WTC11 (cell line): ENCODE measurements at regions not wholly inside any gene's neighbourhood (a gene's known extent, or its start where the extent isn't known, plus 50 kb on each side); places are given as distances from the start of the nearest gene placed in this dataset.
"Not testable (repeated sequence)": the region's sequence is repeated elsewhere in the genome, so short reads cannot be mapped to it uniquely, and the experiment has no call there.

ENCODE experiments used
- ATAC-seq: fragments of 200-7000 bp; cut with Tn5 transposase; 2 replicates; pipeline ENCODE4 v1.10.0; 2021; ENCODE audit warnings: mild to moderate bottlenecking, moderate library complexity
- CTCF ChIA-PET: fragments of 300-600 bp; sonication (Branson Sonifier 250); formaldehyde crosslinking; loops from one replicate; lab custom pipeline; 2021; ENCODE audit warnings: antibody characterized with exemption; lab: Charles Lee
- POLR2A ChIA-PET: fragments of 350-600 bp; sonication (Branson Sonifier 250); formaldehyde crosslinking; loops from one replicate; lab custom pipeline; 2021; ENCODE audit warnings: antibody characterized with exemption; lab: Charles Lee
- DNase-seq: peaks from one replicate; pipeline ENCODE4 v3.0.0; 2021; ENCODE audit warnings: low spot score
- H3K27ac Mint-ChIP-seq: 2 replicates; pipeline ENCODE4 v1.8.0; 2021; ENCODE audit warnings: mixed read lengths
- H3K27me3 Mint-ChIP-seq: 2 replicates; pipeline ENCODE4 v1.8.0; 2021; ENCODE audit warnings: low read depth, mild to moderate bottlenecking, moderate library complexity, mixed read lengths
- H3K36me3 Mint-ChIP-seq: 2 replicates; pipeline ENCODE4 v1.8.0; 2021; ENCODE audit warnings: mixed read lengths
- H3K4me1 Mint-ChIP-seq: 2 replicates; pipeline ENCODE4 v1.8.0; 2022; ENCODE audit warnings: mixed read lengths
- H3K4me3 Mint-ChIP-seq: 2 replicates; pipeline ENCODE4 v1.8.0; 2021; ENCODE audit warnings: mild to moderate bottlenecking, moderate library complexity, mixed read lengths
- H3K9me3 Mint-ChIP-seq: 2 replicates; pipeline ENCODE4 v1.8.0; 2021; ENCODE audit warnings: mixed read lengths
- E2F5 ChIP-seq: sonication (generic); formaldehyde crosslinking; IDR thresholded peaks from 2 replicates; pipeline ENCODE4 v1.8.1; 2022; ENCODE audit warnings: mild to moderate bottlenecking, moderate library complexity, missing genetic modification reagents
- ELF4 ChIP-seq: sonication (generic); formaldehyde crosslinking; IDR thresholded peaks from 2 replicates; pipeline ENCODE4 v1.8.1; 2022; ENCODE audit warnings: low read depth, mild to moderate bottlenecking, moderate library complexity, missing genetic modification reagents
- ETV6 ChIP-seq: sonication (generic); formaldehyde crosslinking; IDR thresholded peaks from 2 replicates; pipeline ENCODE4 v1.8.1; 2022; ENCODE audit warnings: mild to moderate bottlenecking, missing genetic modification reagents
- FOXK1 ChIP-seq: sonication (generic); formaldehyde crosslinking; IDR thresholded peaks from 2 replicates; pipeline ENCODE4 v1.8.0; 2022; ENCODE audit warnings: mild to moderate bottlenecking, moderate library complexity, missing genetic modification reagents
- GTF2I ChIP-seq: fragments of 250-450 bp; sonication (Bioruptor Pico); conservative IDR thresholded peaks from 2 replicates; pipeline ENCODE4 v1.4.0; 2021; ENCODE audit warnings: mild to moderate bottlenecking
- KAT7 ChIP-seq: sonication (generic); formaldehyde crosslinking; IDR thresholded peaks from 2 replicates; pipeline ENCODE4 v1.8.1; 2023; ENCODE audit warnings: missing genetic modification reagents, mild to moderate bottlenecking, borderline replicate concordance
- NR1H2 ChIP-seq: sonication (generic); formaldehyde crosslinking; IDR thresholded peaks from 2 replicates; pipeline ENCODE4 v1.9.0; 2021; ENCODE audit warnings: mild to moderate bottlenecking, moderate library complexity, missing genetic modification reagents
- PRRX2 ChIP-seq: fragments of 250-450 bp; sonication (Bioruptor Pico); IDR thresholded peaks from 2 replicates; pipeline ENCODE4 v1.8.0; 2021; ENCODE audit warnings: mild to moderate bottlenecking
- SMAD3 ChIP-seq: sonication (generic); formaldehyde crosslinking; IDR thresholded peaks from 2 replicates; pipeline ENCODE4 v1.8.0; 2022; ENCODE audit warnings: missing genetic modification reagents, mild to moderate bottlenecking, borderline replicate concordance
- SP1 ChIP-seq: sonication (generic); formaldehyde crosslinking; conservative IDR thresholded peaks from 2 replicates; pipeline ENCODE4 v1.8.1; 2022; ENCODE audit warnings: missing genetic modification reagents
- STAT6 ChIP-seq: sonication (generic); formaldehyde crosslinking; conservative IDR thresholded peaks from 2 replicates; pipeline ENCODE4 v1.8.1; 2023; ENCODE audit warnings: mild to moderate bottlenecking, low read depth, missing genetic modification reagents, moderate library complexity
- TEAD4 ChIP-seq: sonication (generic); formaldehyde crosslinking; IDR thresholded peaks from 2 replicates; pipeline ENCODE4 v1.8.0; 2022; ENCODE audit warnings: mild to moderate bottlenecking, missing genetic modification reagents
- ZBTB21 ChIP-seq: sonication (generic); formaldehyde crosslinking; IDR thresholded peaks from 2 replicates; pipeline ENCODE4 v1.8.1; 2023; ENCODE audit warnings: mild to moderate bottlenecking, missing genetic modification reagents, borderline replicate concordance
- ZNF121 ChIP-seq: sonication (generic); formaldehyde crosslinking; IDR thresholded peaks from 2 replicates; pipeline ENCODE4 v1.8.0; 2023; ENCODE audit warnings: missing genetic modification reagents
- ZNF396 ChIP-seq: fragments of 250-450 bp; sonication (Bioruptor Pico); IDR thresholded peaks from 2 replicates; pipeline ENCODE4 v1.8.0; 2021; ENCODE audit warnings: mild to moderate bottlenecking, moderate library complexity, borderline replicate concordance
- ZNF423 ChIP-seq: fragments of 250-450 bp; sonication (Bioruptor Pico); IDR thresholded peaks from 2 replicates; pipeline ENCODE4 v2.1.2; 2022; ENCODE audit warnings: mild to moderate bottlenecking, moderate library complexity
- TF ChIP-seq, protein P1 (sequence below): sonication (generic); formaldehyde crosslinking; IDR thresholded peaks from 2 replicates; pipeline ENCODE4 v1.8.1; 2023; ENCODE audit warnings: mild to moderate bottlenecking, missing genetic modification reagents, borderline replicate concordance
- TF ChIP-seq, protein P2 (sequence below): sonication (generic); formaldehyde crosslinking; IDR thresholded peaks from 2 replicates; pipeline ENCODE4 v1.8.1; 2023; ENCODE audit warnings: mild to moderate bottlenecking, moderate library complexity, missing genetic modification reagents

DNA sequence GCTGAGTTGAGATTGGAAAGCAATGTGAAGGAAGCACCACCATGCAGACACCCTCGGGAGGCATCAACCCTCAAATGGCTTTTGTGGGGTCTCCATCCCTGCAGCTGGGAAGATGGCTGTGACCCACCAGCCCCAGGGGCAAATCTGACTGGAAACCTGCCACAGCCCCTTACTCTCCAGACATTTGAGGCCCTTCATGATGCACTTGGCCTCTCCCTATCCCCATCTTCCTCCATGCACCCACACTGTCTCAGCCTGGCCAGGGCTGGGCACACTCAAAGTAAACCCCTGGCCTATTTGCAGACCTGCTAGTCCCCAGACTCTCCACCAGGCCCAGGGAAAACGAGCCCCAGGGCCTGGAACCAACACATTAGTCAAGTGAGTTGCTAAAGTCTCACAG, 205.2 kb downstream of the MATN1 start:
- Mint-ChIP-seq H3K36me3 (no peaks in the 10 kb centered on the region), H3K27me3 (no peaks in the 10 kb centered on the region)
- TF ChIP-seq SMAD3 (no peak), GTF2I (CRISPR knock-in tag) (no peak), ZBTB21 (CRISPR knock-in tag) (no peak), ETV6 (no peak), FOXK1 (CRISPR knock-in tag) (no peak), E2F5 (CRISPR knock-in tag) (no peak), STAT6 (no peak), ZNF396 (CRISPR knock-in tag) (no peak), PRRX2 (no peak), ELF4 (CRISPR knock-in tag) (no peak), SP1 (CRISPR knock-in tag) (no peak), TEAD4 (CRISPR knock-in tag) (no peak), ZNF423 (no peak), ZNF121 (CRISPR knock-in tag) (no peak), KAT7 (no peak), NR1H2 (no peak)
- TF ChIP-seq, protein P1, sequence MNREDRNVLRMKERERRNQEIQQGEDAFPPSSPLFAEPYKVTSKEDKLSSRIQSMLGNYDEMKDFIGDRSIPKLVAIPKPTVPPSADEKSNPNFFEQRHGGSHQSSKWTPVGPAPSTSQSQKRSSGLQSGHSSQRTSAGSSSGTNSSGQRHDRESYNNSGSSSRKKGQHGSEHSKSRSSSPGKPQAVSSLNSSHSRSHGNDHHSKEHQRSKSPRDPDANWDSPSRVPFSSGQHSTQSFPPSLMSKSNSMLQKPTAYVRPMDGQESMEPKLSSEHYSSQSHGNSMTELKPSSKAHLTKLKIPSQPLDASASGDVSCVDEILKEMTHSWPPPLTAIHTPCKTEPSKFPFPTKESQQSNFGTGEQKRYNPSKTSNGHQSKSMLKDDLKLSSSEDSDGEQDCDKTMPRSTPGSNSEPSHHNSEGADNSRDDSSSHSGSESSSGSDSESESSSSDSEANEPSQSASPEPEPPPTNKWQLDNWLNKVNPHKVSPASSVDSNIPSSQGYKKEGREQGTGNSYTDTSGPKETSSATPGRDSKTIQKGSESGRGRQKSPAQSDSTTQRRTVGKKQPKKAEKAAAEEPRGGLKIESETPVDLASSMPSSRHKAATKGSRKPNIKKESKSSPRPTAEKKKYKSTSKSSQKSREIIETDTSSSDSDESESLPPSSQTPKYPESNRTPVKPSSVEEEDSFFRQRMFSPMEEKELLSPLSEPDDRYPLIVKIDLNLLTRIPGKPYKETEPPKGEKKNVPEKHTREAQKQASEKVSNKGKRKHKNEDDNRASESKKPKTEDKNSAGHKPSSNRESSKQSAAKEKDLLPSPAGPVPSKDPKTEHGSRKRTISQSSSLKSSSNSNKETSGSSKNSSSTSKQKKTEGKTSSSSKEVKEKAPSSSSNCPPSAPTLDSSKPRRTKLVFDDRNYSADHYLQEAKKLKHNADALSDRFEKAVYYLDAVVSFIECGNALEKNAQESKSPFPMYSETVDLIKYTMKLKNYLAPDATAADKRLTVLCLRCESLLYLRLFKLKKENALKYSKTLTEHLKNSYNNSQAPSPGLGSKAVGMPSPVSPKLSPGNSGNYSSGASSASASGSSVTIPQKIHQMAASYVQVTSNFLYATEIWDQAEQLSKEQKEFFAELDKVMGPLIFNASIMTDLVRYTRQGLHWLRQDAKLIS (CRISPR knock-in tag) = no peak
- TF ChIP-seq, protein P2, sequence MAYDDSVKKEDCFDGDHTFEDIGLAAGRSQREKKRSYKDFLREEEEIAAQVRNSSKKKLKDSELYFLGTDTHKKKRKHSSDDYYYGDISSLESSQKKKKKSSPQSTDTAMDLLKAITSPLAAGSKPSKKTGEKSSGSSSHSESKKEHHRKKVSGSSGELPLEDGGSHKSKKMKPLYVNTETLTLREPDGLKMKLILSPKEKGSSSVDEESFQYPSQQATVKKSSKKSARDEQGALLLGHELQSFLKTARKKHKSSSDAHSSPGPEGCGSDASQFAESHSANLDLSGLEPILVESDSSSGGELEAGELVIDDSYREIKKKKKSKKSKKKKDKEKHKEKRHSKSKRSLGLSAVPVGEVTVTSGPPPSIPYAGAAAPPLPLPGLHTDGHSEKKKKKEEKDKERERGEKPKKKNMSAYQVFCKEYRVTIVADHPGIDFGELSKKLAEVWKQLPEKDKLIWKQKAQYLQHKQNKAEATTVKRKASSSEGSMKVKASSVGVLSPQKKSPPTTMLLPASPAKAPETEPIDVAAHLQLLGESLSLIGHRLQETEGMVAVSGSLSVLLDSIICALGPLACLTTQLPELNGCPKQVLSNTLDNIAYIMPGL = no peak
- TF ChIP-seq, all 79 proteins: peak for 0
- Mint-ChIP-seq H3K9me3 (no peaks in the 10 kb centered on the region), H3K27ac (no peak overlapping the region), H3K4me1 (peaks cover 34% of the 10 kb centered on the region), H3K4me3 (no peak overlapping the region)
- CTCF ChIA-PET = no interaction called here
- POLR2A ChIA-PET = no interaction called here
- DNase-seq (no peak), ATAC-seq (no peak)

DNA sequence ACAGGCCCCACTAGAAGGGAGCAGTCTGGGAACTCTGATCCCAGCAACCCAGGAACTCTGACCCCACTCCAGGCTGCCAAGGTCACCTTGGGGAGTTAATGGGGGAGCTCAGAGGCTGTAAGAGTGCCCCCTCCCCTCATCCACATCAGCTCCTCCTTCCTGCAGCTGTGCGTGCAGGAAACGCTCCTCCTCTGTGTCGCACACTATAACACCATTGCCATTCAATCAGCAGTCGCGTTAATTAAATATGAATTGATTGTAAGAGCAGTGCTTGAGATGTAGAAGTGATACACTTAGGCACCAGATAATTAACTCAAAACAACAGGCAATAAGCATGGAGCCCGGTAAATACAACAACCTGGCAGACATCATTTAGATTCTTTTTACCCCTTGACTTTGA, 205.7 kb downstream of the MATN1 start:
- H3K27me3 Mint-ChIP-seq, CTCF ChIA-PET, H3K9me3 Mint-ChIP-seq, H3K4me3 Mint-ChIP-seq, POLR2A ChIA-PET, DNase-seq, H3K27ac Mint-ChIP-seq, H3K36me3 Mint-ChIP-seq, ATAC-seq: not testable (repeated sequence)
- H3K4me1 Mint-ChIP-seq = peaks cover 36% of the 10 kb centered on the region

GRCh38 chr1:30517241-30517640, 206.1 kb downstream of the MATN1 start:
- not testable (repeated sequence) for H3K36me3 Mint-ChIP-seq

More at GRCh38 chr1:30517241-30517640, 206.1 kb downstream of the MATN1 start:
- H3K9me3 Mint-ChIP-seq, CTCF ChIA-PET, POLR2A ChIA-PET, ATAC-seq, H3K27me3 Mint-ChIP-seq, DNase-seq, H3K27ac Mint-ChIP-seq, H3K4me3 Mint-ChIP-seq: not testable (repeated sequence)
- H3K4me1 Mint-ChIP-seq = peaks cover 40% of the 10 kb centered on the region
